Naive thymus-derived CD4-positive, alpha-beta T cell (primary cell): ENCODE measurements at regions not wholly inside any gene's neighbourhood (a gene's known extent, or its start where the extent isn't known, plus 50 kb on each side); places are given as distances from the start of the nearest gene placed in this dataset.
"Not testable (repeated sequence)": the region's sequence is repeated elsewhere in the genome, so short reads cannot be mapped to it uniquely, and the experiment has no call there.

ENCODE experiments used
- ATAC-seq: fragments of 150-1000 bp; cut with Tn5 transposase; 2 replicates; pipeline ENCODE4 v1.10.0; 2021; ENCODE audit warnings: mild to moderate bottlenecking, moderate library complexity
- CTCF ChIA-PET: fragments of 350-600 bp; sonication (Branson Sonifier 250); formaldehyde crosslinking; loops from one replicate; lab custom pipeline; 2021; ENCODE audit warnings: antibody characterized with exemption; lab: Charles Lee
- POLR2A ChIA-PET: fragments of 350-600 bp; sonication (Branson Sonifier 250); formaldehyde crosslinking; loops from one replicate; lab custom pipeline; 2021; ENCODE audit warnings: antibody characterized with exemption, inconsistent platforms; lab: Charles Lee
- DNase-seq, 9 donors: peaks; one replicate each; pipeline versions ENCODE4 v3.0.0 to v3.0.0-alpha.2; 2020 to 2022; ENCODE audit warnings: mixed read lengths in 1 of 9
- H3K27ac ChIP-seq: one replicate; pipeline ENCODE4 v1.7.0; 2013; ENCODE audit warnings: mild to moderate bottlenecking, low read depth, low read length, moderate library complexity
- H3K27me3 ChIP-seq, 2 donors: one replicate each; pipeline ENCODE4 v1.7.0; 2013; ENCODE audit warnings: low read length in 2 of 2, mild to moderate bottlenecking in 2 of 2, moderate library complexity in 2 of 2; ENCODE audit not compliant: control insufficient read depth in 2 of 2, insufficient read depth in 2 of 2
- H3K36me3 ChIP-seq, 3 experiments: 1 replicate in 2 of 3; 2 replicates in 1 of 3; pipeline ENCODE4 v1.7.0; 2013; ENCODE audit warnings: low read length in 3 of 3, mild to moderate bottlenecking in 3 of 3, moderate library complexity in 1 of 3; ENCODE audit not compliant: insufficient read depth in 3 of 3, control insufficient read depth in 2 of 3
- H3K4me1 ChIP-seq, 2 donors: one replicate each; pipeline ENCODE4 v1.7.0; 2013; ENCODE audit warnings: low read length in 2 of 2, mild to moderate bottlenecking in 2 of 2, moderate library complexity in 1 of 2; ENCODE audit not compliant: control insufficient read depth in 2 of 2, insufficient read depth in 2 of 2
- H3K4me3 ChIP-seq: 2 replicates; pipeline ENCODE4 v1.7.0; 2013; ENCODE audit warnings: mild to moderate bottlenecking, low read length
- H3K9me3 ChIP-seq, 3 experiments: 1 replicate in 2 of 3; 2 replicates in 1 of 3; pipeline ENCODE4 v1.7.0; 2013; ENCODE audit warnings: low read length in 3 of 3; ENCODE audit not compliant: control insufficient read depth in 2 of 3
- H3K27ac Mint-ChIP-seq, 9 donors: one replicate each; pipeline ENCODE4 v1.8.0; 2020 to 2022; ENCODE audit warnings: mixed read lengths in 9 of 9, mild to moderate bottlenecking in 8 of 9, moderate library complexity in 5 of 9, inconsistent platforms in 2 of 9
- H3K27me3 Mint-ChIP-seq, 5 donors: one replicate each; pipeline ENCODE4 v1.8.0; 2021 to 2022; ENCODE audit warnings: mixed read lengths in 5 of 5, mild to moderate bottlenecking in 1 of 5
- H3K36me3 Mint-ChIP-seq, 5 donors: one replicate each; pipeline ENCODE4 v1.8.0; 2020 to 2022; ENCODE audit warnings: mixed read lengths in 5 of 5, mild to moderate bottlenecking in 3 of 5, inconsistent platforms in 1 of 5
- H3K4me1 Mint-ChIP-seq, 7 donors: one replicate each; pipeline ENCODE4 v1.8.0; 2020 to 2022; ENCODE audit warnings: mixed read lengths in 7 of 7, mild to moderate bottlenecking in 3 of 7, inconsistent platforms in 1 of 7
- H3K4me3 Mint-ChIP-seq, 10 donors: one replicate each; pipeline ENCODE4 v1.8.0; 2020 to 2022; ENCODE audit warnings: mild to moderate bottlenecking in 10 of 10, mixed read lengths in 10 of 10, moderate library complexity in 6 of 10, inconsistent platforms in 2 of 10
- H3K9me3 Mint-ChIP-seq, 11 donors: one replicate each; pipeline ENCODE4 v1.8.0; 2020 to 2022; ENCODE audit warnings: mixed read lengths in 11 of 11, mild to moderate bottlenecking in 4 of 11, inconsistent platforms in 1 of 11, moderate library complexity in 1 of 11
- intact Hi-C, 2 donors: fragments of 100-400 bp; cut with micrococcal nuclease; formaldehyde crosslinking; loops; one replicate each; pipeline ENCODE4 v1.15.1; 2023

- DNase-seq: no peak
- no peaks in the 10 kb centered on the region for H3K27me3 ChIP-seq
- no peak overlapping the region for H3K27ac ChIP-seq
- no peaks in the 10 kb centered on the region for H3K4me1 Mint-ChIP-seq
- peaks cover 0 to 8% (median 0%) of the 10 kb centered on the region in 11 donors for H3K9me3 Mint-ChIP-seq
- no peaks in the 10 kb centered on the region for H3K36me3 ChIP-seq
- no peak overlapping the region for H3K4me3 Mint-ChIP-seq
- no peaks in the 10 kb centered on the region for H3K4me1 ChIP-seq
- ChIA-PET POLR2A (no interaction called here), CTCF (no interaction called here)
- H3K36me3 Mint-ChIP-seq: no peaks in the 10 kb centered on the region
- intact Hi-C loops: loop anchor here in 1 of 2 donors (2.0 kb wide), 1 partner anchor 448 kb away; no protein-coding TSS in a partner anchor
- H3K4me3 ChIP-seq: no peak overlapping the region
- no peak overlapping the region for H3K27ac Mint-ChIP-seq
- no peaks in the 10 kb centered on the region for H3K9me3 ChIP-seq
- no peak for ATAC-seq
- H3K27me3 Mint-ChIP-seq: peaks cover 0 to 5% (median 0%) of the 10 kb centered on the region in 5 donors
These were observed 144.7 kb downstream of the ALX1 start for GRCh38 chr12:85424581-85425348.

DNA sequence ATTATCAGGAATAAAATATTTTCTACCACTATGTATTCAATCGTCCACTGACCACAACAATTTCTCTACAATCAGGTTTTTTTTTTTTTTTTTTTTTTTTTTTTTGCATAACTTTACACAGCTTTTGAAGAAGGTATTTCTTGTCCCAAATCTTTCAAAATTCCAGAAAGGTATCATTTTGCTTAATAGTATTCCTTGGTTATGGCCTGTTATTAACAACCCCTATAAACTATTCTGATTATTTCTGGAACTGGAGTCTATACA is 145.3 kb downstream of the ALX1 start:
- no peak for DNase-seq
- H3K27ac Mint-ChIP-seq: no peak overlapping the region
- no peak overlapping the region for H3K27ac ChIP-seq
- no peak overlapping the region for H3K4me3 ChIP-seq
- intact Hi-C loops: loop anchor here in 1 of 2 donors (2.0 kb wide), 1 partner anchor 448 kb away; no protein-coding TSS in a partner anchor
- ATAC-seq: no peak
- H3K36me3 Mint-ChIP-seq: no peaks in the 10 kb centered on the region
- ChIA-PET POLR2A (no interaction called here), CTCF (no interaction called here)
- no peaks in the 10 kb centered on the region for H3K9me3 ChIP-seq
- peaks cover 0 to 5% (median 0%) of the 10 kb centered on the region in 5 donors for H3K27me3 Mint-ChIP-seq
- no peaks in the 10 kb centered on the region for H3K27me3 ChIP-seq
- no peaks in the 10 kb centered on the region for H3K4me1 Mint-ChIP-seq
- no peaks in the 10 kb centered on the region for H3K36me3 ChIP-seq
- H3K9me3 Mint-ChIP-seq: peaks cover 0 to 8% (median 0%) of the 10 kb centered on the region in 11 donors
- H3K4me1 ChIP-seq: no peaks in the 10 kb centered on the region
- no peak overlapping the region for H3K4me3 Mint-ChIP-seq

- intact Hi-C loops: loop anchor here in 1 of 2 donors (2.0 kb wide), 1 partner anchor 447 kb away; no protein-coding TSS in a partner anchor
- ChIA-PET POLR2A (no interaction called here), CTCF (no interaction called here)
- ATAC-seq (no peak), DNase-seq (no peak)
- Histone ChIP-seq H3K27ac (no peak overlapping the region), H3K27me3 (no peaks in the 10 kb centered on the region), H3K9me3 (no peaks in the 10 kb centered on the region), H3K36me3 (no peaks in the 10 kb centered on the region), H3K4me1 (no peaks in the 10 kb centered on the region), H3K4me3 (no peak overlapping the region)
- Mint-ChIP-seq H3K27ac (peak overlapping the region in 1 of 9 donors; percentile 53), H3K27me3 (peaks cover 0 to 5% (median 0%) of the 10 kb centered on the region in 5 donors), H3K36me3 (no peaks in the 10 kb centered on the region), H3K9me3 (peaks cover 0 to 8% (median 0%) of the 10 kb centered on the region in 11 donors), H3K4me3 (no peak overlapping the region), H3K4me1 (no peaks in the 10 kb centered on the region)
These were observed 145.9 kb downstream of the ALX1 start for GRCh38 chr12:85425926-85426325.

GRCh38 chr12:85433148-85433547 is 153.1 kb downstream of the ALX1 start:
- H3K27ac ChIP-seq, POLR2A ChIA-PET, H3K27me3 Mint-ChIP-seq, H3K4me1 ChIP-seq, H3K36me3 Mint-ChIP-seq, ATAC-seq, H3K4me1 Mint-ChIP-seq, H3K9me3 Mint-ChIP-seq, H3K27me3 ChIP-seq, H3K36me3 ChIP-seq, H3K4me3 ChIP-seq, intact Hi-C loops, H3K9me3 ChIP-seq, H3K27ac Mint-ChIP-seq, DNase-seq, H3K4me3 Mint-ChIP-seq, CTCF ChIA-PET: not testable (repeated sequence)

GRCh38 chr12:85440271-85440670 is 160.3 kb downstream of the ALX1 start:
- ChIA-PET CTCF (no interaction called here), POLR2A (no interaction called here)
- H3K36me3 Mint-ChIP-seq: no peaks in the 10 kb centered on the region
- DNase-seq: no peak
- H3K4me3 ChIP-seq: no peak overlapping the region
- H3K9me3 Mint-ChIP-seq: peaks cover 0 to 6% (median 0%) of the 10 kb centered on the region in 11 donors
- H3K4me1 Mint-ChIP-seq: no peaks in the 10 kb centered on the region
- H3K27me3 Mint-ChIP-seq: no peaks in the 10 kb centered on the region
- no peak for ATAC-seq
- no peak overlapping the region for H3K4me3 Mint-ChIP-seq
- H3K27me3 ChIP-seq: no peaks in the 10 kb centered on the region
- no peak overlapping the region for H3K27ac Mint-ChIP-seq
- H3K9me3 ChIP-seq: no peaks in the 10 kb centered on the region
- H3K36me3 ChIP-seq: no peaks in the 10 kb centered on the region
- intact Hi-C loops: no loop called here
- no peak overlapping the region for H3K27ac ChIP-seq
- no peaks in the 10 kb centered on the region for H3K4me1 ChIP-seq

DNA sequence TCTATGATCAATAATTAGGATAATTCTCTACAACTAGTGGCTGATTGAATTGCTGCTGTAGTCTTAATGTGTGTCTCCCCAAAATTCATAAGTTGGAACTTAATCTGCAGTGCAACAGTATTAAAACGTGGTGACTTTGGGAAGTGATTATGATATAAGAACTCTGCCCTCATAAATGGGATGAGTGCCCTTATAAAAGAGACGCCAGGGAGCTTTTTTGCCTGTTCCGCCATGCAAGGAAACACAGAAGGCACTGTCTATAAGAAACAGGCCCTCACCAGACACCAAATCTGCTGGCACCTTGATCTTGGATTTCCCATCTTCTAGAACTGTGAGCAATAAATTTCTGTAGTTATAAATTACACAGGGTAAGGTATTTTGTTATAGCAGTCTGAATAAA is 161.0 kb downstream of the ALX1 start:
- POLR2A ChIA-PET: no interaction called here
- H3K4me3 Mint-ChIP-seq: no peak overlapping the region
- Histone ChIP-seq H3K4me3 (no peak overlapping the region), H3K4me1 (no peaks in the 10 kb centered on the region), H3K9me3 (no peaks in the 10 kb centered on the region), H3K36me3 (no peaks in the 10 kb centered on the region), H3K27me3 (no peaks in the 10 kb centered on the region), H3K27ac (no peak overlapping the region)
- H3K9me3 Mint-ChIP-seq: peaks cover 0 to 6% (median 0%) of the 10 kb centered on the region in 11 donors
- H3K4me1 Mint-ChIP-seq: no peaks in the 10 kb centered on the region
- H3K27ac Mint-ChIP-seq: no peak overlapping the region
- no peaks in the 10 kb centered on the region for H3K27me3 Mint-ChIP-seq
- H3K36me3 Mint-ChIP-seq: no peaks in the 10 kb centered on the region
- DNase-seq (no peak), ATAC-seq (no peak)
- CTCF ChIA-PET: no interaction called here
- intact Hi-C loops: no loop called here

DNA sequence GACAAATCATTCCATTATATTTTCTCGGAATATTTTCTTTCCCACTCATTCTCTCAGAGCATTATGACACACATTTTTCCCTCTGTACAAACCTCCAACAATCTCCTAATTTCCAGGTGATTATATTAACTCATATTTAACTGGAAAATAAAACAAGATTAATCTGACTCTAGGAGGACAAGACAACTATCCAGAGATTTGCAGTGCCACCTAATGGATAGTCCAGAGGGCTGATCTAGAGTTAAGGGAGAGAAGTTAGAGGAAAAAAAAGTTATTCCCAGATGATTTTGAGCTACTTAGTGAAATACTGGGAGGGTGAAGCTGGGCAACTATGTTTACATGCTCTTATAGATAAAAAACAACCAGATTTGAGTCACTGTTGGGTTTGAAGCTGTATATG is 161.7 kb downstream of the ALX1 start:
- Histone ChIP-seq H3K4me3 (no peak overlapping the region), H3K27me3 (no peaks in the 10 kb centered on the region), H3K36me3 (no peaks in the 10 kb centered on the region), H3K9me3 (no peaks in the 10 kb centered on the region), H3K27ac (no peak overlapping the region), H3K4me1 (no peaks in the 10 kb centered on the region)
- Mint-ChIP-seq H3K4me1 (no peaks in the 10 kb centered on the region), H3K27ac (no peak overlapping the region), H3K4me3 (no peak overlapping the region), H3K9me3 (peaks cover 0 to 6% (median 0%) of the 10 kb centered on the region in 11 donors), H3K36me3 (no peaks in the 10 kb centered on the region), H3K27me3 (no peaks in the 10 kb centered on the region)
- no peak for DNase-seq
- POLR2A ChIA-PET: no interaction called here
- intact Hi-C loops: no loop called here
- no peak for ATAC-seq
- CTCF ChIA-PET: no interaction called here
